Mammary epithelial cell (primary cell): ENCODE measurements at regions not wholly inside any gene's neighbourhood (a gene's known extent, or its start where the extent isn't known, plus 50 kb on each side); places are given as distances from the start of the nearest gene placed in this dataset.

Experiments
- CTCF ChIP-seq, 2 donors: IDR thresholded peaks in 1 of 2; conservative IDR thresholded peaks in 1 of 2; 2 replicates each; pipeline ENCODE4 v1.5.1; 2011 to 2012; ENCODE audit warnings: inconsistent platforms in 2 of 2, low read length in 2 of 2, mild to moderate bottlenecking in 2 of 2, control low read depth in 1 of 2, low read depth in 1 of 2; ENCODE audit not compliant: insufficient read depth in 1 of 2; ENCODE audit errors: extremely low read depth in 1 of 2
- EZH2 ChIP-seq: IDR thresholded peaks from 2 replicates; pipeline ENCODE4 v1.6.1; 2012; ENCODE audit warnings: low read length, inconsistent platforms, borderline replicate concordance

GRCh38 chr9:107404736-107405135 is 84.8 kb downstream of the KLF4 start:
- no peak for TF ChIP-seq CTCF (conservative IDR thresholded peaks at IDR 0.05 in 1 of 2, IDR thresholded peaks at IDR 0.05 in 1 of 2; ENCODE audit: extremely low read depth in 1 of 2, insufficient read depth in 1 of 2, low read depth in 1 of 2, low read length in 2 of 2)
- no peak for TF ChIP-seq EZH2
